ENCODE measurements at regions not wholly inside any gene's neighbourhood (a gene's known extent, or its start where the extent isn't known, plus 50 kb on each side); places are given as distances from the start of the nearest gene placed in this dataset.

- TF ChIP-seq, protein P1, sequence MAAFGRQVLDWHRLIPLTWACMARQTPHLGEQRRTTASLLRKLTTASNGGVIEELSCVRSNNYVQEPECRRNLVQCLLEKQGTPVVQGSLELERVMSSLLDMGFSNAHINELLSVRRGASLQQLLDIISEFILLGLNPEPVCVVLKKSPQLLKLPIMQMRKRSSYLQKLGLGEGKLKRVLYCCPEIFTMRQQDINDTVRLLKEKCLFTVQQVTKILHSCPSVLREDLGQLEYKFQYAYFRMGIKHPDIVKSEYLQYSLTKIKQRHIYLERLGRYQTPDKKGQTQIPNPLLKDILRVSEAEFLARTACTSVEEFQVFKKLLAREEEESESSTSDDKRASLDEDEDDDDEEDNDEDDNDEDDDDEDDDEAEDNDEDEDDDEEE (CRISPR knock-in tag; IDR thresholded peaks at IDR 0.05) = no peak
- TF ChIP-seq, protein P2, sequence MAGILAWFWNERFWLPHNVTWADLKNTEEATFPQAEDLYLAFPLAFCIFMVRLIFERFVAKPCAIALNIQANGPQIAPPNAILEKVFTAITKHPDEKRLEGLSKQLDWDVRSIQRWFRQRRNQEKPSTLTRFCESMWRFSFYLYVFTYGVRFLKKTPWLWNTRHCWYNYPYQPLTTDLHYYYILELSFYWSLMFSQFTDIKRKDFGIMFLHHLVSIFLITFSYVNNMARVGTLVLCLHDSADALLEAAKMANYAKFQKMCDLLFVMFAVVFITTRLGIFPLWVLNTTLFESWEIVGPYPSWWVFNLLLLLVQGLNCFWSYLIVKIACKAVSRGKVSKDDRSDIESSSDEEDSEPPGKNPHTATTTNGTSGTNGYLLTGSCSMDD (CRISPR knock-in tag; IDR thresholded peaks at IDR 0.05) = no peak
Measured at GRCh38 chr11:37407461-37407860, 809.4 kb upstream of the RAG2 start (continued).

GRCh38 chr11:37406651-37407050 is 808.6 kb upstream of the RAG2 start:
- no peaks in the 10 kb centered on the region for H4K20me1 ChIP-seq (ENCODE audit: insufficient read depth, low read length)
- H3K27ac ChIP-seq (ENCODE audit: extremely low read length, insufficient read depth, low read length) = no peak overlapping the region
- POLR2A ChIA-PET = no interaction called here
- no peak overlapping the region for H3K4me2 ChIP-seq (ENCODE audit: low read depth, low read length)
- BruUV-seq (replicated peaks) = no TSS peak
- H3K79me2 ChIP-seq (ENCODE audit: insufficient read depth, low read length) = no peaks in the 10 kb centered on the region
- WGBS (ENCODE audit: low lambda C conversion rate) = 2% methylated on average over 1 of the region's 1 CpG
- H2AFZ ChIP-seq (ENCODE audit: low read length) = no peak overlapping the region
- FAIRE-seq = no peak
- CTCF ChIA-PET (ENCODE audit: low intra/inter-chr PET ratio, low total read pairs) = no interaction called here
- no peak for ATAC-seq
- H3K27me3 ChIP-seq (ENCODE audit: control insufficient read depth in 1 of 2, insufficient read depth in 2 of 2, low read length in 2 of 2) = no peaks in the 10 kb centered on the region
- intact Hi-C loops (cut with micrococcal nuclease; ENCODE audit: unreplicated experiment) = no loop called here
- H3K36me3 ChIP-seq (replicated peaks in 1 of 2; ENCODE audit: control insufficient read depth in 1 of 2, insufficient read depth in 2 of 2, low read length in 2 of 2) = no peaks in the 10 kb centered on the region
- DNase-seq (ENCODE audit: low spot score) = no peak
- no peak overlapping the region for H3K4me3 ChIP-seq (replicated peaks in 1 of 3; ENCODE audit: insufficient read depth in 1 of 3, low read depth in 2 of 3, low read length in 3 of 3)
- no peaks in the 10 kb centered on the region for H3K4me1 ChIP-seq (ENCODE audit: insufficient read depth, low read length)
- peaks cover 84% of the 10 kb centered on the region for H3K9me3 ChIP-seq (ENCODE audit: low read length)
- H3K9ac ChIP-seq (ENCODE audit: insufficient read depth, low read depth, low read length) = no peak overlapping the region
- in situ Hi-C loops (cut with HindIII; ENCODE audit: extremely low pct_ligation_motif_present, low pct_unique_long_range_greater_than_20kb) = no loop called here
- TF ChIP-seq, protein P3, sequence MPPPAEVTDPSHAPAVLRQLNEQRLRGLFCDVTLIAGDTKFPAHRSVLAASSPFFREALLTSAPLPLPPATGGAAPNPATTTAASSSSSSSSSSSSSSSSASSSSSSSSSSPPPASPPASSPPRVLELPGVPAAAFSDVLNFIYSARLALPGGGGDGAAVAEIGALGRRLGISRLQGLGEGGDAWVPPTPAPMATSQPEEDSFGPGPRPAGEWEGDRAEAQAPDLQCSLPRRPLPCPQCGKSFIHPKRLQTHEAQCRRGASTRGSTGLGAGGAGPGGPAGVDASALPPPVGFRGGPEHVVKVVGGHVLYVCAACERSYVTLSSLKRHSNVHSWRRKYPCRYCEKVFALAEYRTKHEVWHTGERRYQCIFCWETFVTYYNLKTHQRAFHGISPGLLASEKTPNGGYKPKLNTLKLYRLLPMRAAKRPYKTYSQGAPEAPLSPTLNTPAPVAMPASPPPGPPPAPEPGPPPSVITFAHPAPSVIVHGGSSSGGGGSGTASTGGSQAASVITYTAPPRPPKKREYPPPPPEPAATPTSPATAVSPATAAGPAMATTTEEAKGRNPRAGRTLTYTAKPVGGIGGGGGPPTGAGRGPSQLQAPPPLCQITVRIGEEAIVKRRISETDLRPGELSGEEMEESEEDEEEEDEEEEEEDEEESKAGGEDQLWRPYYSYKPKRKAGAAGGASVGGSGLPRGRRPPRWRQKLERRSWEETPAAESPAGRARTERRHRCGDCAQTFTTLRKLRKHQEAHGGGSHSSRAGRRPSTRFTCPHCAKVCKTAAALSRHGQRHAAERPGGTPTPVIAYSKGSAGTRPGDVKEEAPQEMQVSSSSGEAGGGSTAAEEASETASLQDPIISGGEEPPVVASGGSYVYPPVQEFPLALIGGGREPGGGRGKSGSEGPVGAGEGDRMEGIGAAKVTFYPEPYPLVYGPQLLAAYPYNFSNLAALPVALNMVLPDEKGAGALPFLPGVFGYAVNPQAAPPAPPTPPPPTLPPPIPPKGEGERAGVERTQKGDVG (CRISPR knock-in tag; IDR thresholded peaks at IDR 0.05; ENCODE audit: borderline replicate concordance) = no peak
- TF ChIP-seq MAFK (conservative IDR thresholded peaks at IDR 0.05 in 1 of 2, IDR thresholded peaks at IDR 0.05 in 1 of 2; ENCODE audit: low read length in 2 of 2) (no peak), TCF12 (IDR thresholded peaks at IDR 0.05) (no peak), TCF12 (CRISPR knock-in tag; IDR thresholded peaks at IDR 0.05) (no peak), KLF9 (CRISPR knock-in tag; IDR thresholded peaks at IDR 0.05; ENCODE audit: low read depth) (no peak), FLYWCH1 (CRISPR knock-in tag; IDR thresholded peaks at IDR 0.05) (no peak), ZNF24 (IDR thresholded peaks at IDR 0.05) (no peak)
- TF ChIP-seq, protein P4, sequence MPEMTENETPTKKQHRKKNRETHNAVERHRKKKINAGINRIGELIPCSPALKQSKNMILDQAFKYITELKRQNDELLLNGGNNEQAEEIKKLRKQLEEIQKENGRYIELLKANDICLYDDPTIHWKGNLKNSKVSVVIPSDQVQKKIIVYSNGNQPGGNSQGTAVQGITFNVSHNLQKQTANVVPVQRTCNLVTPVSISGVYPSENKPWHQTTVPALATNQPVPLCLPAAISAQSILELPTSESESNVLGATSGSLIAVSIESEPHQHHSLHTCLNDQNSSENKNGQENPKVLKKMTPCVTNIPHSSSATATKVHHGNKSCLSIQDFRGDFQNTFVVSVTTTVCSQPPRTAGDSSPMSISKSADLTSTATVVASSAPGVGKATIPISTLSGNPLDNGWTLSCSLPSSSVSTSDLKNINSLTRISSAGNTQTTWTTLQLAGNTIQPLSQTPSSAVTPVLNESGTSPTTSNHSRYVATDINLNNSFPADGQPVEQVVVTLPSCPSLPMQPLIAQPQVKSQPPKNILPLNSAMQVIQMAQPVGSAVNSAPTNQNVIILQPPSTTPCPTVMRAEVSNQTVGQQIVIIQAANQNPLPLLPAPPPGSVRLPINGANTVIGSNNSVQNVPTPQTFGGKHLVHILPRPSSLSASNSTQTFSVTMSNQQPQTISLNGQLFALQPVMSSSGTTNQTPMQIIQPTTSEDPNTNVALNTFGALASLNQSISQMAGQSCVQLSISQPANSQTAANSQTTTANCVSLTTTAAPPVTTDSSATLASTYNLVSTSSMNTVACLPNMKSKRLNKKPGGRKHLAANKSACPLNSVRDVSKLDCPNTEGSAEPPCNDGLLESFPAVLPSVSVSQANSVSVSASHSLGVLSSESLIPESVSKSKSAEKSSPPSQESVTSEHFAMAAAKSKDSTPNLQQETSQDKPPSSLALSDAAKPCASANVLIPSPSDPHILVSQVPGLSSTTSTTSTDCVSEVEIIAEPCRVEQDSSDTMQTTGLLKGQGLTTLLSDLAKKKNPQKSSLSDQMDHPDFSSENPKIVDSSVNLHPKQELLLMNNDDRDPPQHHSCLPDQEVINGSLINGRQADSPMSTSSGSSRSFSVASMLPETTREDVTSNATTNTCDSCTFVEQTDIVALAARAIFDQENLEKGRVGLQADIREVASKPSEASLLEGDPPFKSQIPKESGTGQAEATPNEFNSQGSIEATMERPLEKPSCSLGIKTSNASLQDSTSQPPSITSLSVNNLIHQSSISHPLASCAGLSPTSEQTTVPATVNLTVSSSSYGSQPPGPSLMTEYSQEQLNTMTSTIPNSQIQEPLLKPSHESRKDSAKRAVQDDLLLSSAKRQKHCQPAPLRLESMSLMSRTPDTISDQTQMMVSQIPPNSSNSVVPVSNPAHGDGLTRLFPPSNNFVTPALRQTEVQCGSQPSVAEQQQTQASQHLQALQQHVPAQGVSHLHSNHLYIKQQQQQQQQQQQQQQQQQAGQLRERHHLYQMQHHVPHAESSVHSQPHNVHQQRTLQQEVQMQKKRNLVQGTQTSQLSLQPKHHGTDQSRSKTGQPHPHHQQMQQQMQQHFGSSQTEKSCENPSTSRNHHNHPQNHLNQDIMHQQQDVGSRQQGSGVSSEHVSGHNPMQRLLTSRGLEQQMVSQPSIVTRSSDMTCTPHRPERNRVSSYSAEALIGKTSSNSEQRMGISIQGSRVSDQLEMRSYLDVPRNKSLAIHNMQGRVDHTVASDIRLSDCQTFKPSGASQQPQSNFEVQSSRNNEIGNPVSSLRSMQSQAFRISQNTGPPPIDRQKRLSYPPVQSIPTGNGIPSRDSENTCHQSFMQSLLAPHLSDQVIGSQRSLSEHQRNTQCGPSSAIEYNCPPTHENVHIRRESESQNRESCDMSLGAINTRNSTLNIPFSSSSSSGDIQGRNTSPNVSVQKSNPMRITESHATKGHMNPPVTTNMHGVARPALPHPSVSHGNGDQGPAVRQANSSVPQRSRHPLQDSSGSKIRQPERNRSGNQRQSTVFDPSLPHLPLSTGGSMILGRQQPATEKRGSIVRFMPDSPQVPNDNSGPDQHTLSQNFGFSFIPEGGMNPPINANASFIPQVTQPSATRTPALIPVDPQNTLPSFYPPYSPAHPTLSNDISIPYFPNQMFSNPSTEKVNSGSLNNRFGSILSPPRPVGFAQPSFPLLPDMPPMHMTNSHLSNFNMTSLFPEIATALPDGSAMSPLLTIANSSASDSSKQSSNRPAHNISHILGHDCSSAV (CRISPR knock-in tag; IDR thresholded peaks at IDR 0.05; ENCODE audit: borderline replicate concordance) = no peak

Data from HepG2 (cell line).